Neural progenitor cell (in vitro differentiated cells): ENCODE measurements at regions not wholly inside any gene's neighbourhood (a gene's known extent, or its start where the extent isn't known, plus 50 kb on each side); places are given as distances from the start of the nearest gene placed in this dataset.

ENCODE experiments used
- CTCF ChIP-seq: fragments of 200-600 bp; sonication (generic); IDR thresholded peaks from 2 replicates; pipeline ENCODE4 v1.5.1; 2017; ENCODE audit warnings: antibody characterized with exemption, mild to moderate bottlenecking
- EZH2 ChIP-seq: fragments of 200-600 bp; sonication (generic); IDR thresholded peaks from 2 replicates; pipeline ENCODE4 v1.6.1; 2017; ENCODE audit warnings: antibody characterized with exemption, mild to moderate bottlenecking, moderate library complexity
- EZH2phosphoT487 ChIP-seq: fragments of 200-600 bp; sonication (generic); IDR thresholded peaks from 2 replicates; pipeline ENCODE4 v1.6.1; 2017; ENCODE audit warnings: antibody characterized with exemption

GRCh38 chr14:101332281-101332680, 229.0 kb upstream of the DIO3 start:
- TF ChIP-seq EZH2: no peak
- no peak for TF ChIP-seq CTCF
- no peak for TF ChIP-seq EZH2phosphoT487
